ENCODE measurements at regions not wholly inside any gene's neighbourhood (a gene's known extent, or its start where the extent isn't known, plus 50 kb on each side); places are given as distances from the start of the nearest gene placed in this dataset.

DNA sequence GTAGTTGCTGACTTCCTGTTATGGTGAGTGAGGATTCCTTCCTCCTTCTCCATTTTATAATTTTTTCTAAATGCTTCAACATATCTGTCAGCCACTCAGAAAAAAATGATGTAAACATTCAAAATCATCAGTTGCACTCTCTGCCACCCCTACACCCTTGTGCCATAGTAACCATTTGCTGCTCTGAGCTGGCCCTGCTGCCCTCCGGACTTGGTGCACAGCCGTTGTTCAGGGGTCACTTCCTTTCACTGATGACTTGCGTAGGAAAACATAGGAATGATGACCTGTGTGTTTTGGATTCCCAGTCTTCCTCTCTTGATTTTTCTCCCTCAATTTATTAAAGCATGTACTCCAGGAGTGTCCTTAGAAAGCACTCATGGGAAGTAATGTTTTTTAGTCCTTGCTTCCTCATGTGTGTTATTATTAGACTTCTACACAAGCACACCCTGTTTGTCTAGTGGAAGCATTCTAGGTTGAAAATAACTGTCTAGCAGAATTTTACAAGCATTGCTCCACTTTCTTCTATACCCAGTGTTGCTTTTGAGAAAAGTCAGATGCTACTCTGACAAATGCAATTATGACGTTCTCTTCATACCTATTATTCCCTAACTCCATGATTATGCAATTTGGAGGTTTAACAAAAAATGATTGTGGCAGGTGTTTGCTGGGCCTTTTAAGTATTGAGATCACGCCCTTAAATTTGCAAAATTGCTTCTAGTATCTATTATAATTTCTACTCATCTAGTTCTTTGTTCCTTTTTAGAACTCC, 62.6 kb upstream of the MTPN start (continued):
- TF ChIP-seq, protein P1, sequence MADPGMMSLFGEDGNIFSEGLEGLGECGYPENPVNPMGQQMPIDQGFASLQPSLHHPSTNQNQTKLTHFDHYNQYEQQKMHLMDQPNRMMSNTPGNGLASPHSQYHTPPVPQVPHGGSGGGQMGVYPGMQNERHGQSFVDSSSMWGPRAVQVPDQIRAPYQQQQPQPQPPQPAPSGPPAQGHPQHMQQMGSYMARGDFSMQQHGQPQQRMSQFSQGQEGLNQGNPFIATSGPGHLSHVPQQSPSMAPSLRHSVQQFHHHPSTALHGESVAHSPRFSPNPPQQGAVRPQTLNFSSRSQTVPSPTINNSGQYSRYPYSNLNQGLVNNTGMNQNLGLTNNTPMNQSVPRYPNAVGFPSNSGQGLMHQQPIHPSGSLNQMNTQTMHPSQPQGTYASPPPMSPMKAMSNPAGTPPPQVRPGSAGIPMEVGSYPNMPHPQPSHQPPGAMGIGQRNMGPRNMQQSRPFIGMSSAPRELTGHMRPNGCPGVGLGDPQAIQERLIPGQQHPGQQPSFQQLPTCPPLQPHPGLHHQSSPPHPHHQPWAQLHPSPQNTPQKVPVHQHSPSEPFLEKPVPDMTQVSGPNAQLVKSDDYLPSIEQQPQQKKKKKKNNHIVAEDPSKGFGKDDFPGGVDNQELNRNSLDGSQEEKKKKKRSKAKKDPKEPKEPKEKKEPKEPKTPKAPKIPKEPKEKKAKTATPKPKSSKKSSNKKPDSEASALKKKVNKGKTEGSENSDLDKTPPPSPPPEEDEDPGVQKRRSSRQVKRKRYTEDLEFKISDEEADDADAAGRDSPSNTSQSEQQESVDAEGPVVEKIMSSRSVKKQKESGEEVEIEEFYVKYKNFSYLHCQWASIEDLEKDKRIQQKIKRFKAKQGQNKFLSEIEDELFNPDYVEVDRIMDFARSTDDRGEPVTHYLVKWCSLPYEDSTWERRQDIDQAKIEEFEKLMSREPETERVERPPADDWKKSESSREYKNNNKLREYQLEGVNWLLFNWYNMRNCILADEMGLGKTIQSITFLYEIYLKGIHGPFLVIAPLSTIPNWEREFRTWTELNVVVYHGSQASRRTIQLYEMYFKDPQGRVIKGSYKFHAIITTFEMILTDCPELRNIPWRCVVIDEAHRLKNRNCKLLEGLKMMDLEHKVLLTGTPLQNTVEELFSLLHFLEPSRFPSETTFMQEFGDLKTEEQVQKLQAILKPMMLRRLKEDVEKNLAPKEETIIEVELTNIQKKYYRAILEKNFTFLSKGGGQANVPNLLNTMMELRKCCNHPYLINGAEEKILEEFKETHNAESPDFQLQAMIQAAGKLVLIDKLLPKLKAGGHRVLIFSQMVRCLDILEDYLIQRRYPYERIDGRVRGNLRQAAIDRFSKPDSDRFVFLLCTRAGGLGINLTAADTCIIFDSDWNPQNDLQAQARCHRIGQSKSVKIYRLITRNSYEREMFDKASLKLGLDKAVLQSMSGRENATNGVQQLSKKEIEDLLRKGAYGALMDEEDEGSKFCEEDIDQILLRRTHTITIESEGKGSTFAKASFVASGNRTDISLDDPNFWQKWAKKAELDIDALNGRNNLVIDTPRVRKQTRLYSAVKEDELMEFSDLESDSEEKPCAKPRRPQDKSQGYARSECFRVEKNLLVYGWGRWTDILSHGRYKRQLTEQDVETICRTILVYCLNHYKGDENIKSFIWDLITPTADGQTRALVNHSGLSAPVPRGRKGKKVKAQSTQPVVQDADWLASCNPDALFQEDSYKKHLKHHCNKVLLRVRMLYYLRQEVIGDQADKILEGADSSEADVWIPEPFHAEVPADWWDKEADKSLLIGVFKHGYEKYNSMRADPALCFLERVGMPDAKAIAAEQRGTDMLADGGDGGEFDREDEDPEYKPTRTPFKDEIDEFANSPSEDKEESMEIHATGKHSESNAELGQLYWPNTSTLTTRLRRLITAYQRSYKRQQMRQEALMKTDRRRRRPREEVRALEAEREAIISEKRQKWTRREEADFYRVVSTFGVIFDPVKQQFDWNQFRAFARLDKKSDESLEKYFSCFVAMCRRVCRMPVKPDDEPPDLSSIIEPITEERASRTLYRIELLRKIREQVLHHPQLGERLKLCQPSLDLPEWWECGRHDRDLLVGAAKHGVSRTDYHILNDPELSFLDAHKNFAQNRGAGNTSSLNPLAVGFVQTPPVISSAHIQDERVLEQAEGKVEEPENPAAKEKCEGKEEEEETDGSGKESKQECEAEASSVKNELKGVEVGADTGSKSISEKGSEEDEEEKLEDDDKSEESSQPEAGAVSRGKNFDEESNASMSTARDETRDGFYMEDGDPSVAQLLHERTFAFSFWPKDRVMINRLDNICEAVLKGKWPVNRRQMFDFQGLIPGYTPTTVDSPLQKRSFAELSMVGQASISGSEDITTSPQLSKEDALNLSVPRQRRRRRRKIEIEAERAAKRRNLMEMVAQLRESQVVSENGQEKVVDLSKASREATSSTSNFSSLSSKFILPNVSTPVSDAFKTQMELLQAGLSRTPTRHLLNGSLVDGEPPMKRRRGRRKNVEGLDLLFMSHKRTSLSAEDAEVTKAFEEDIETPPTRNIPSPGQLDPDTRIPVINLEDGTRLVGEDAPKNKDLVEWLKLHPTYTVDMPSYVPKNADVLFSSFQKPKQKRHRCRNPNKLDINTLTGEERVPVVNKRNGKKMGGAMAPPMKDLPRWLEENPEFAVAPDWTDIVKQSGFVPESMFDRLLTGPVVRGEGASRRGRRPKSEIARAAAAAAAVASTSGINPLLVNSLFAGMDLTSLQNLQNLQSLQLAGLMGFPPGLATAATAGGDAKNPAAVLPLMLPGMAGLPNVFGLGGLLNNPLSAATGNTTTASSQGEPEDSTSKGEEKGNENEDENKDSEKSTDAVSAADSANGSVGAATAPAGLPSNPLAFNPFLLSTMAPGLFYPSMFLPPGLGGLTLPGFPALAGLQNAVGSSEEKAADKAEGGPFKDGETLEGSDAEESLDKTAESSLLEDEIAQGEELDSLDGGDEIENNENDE (IDR thresholded peaks at IDR 0.05; ENCODE audit: insufficient replicate concordance, low read length): no peak
- no peak for TF ChIP-seq TAF1 (IDR thresholded peaks at IDR 0.05; ENCODE audit: low read depth, low read length)
- no peak for TF ChIP-seq GTF2F1 (IDR thresholded peaks at IDR 0.05; ENCODE audit: borderline replicate concordance, low read depth, low read length)
